ENCODE measurements at regions not wholly inside any gene's neighbourhood (a gene's known extent, or its start where the extent isn't known, plus 50 kb on each side); places are given as distances from the start of the nearest gene placed in this dataset.

DNA sequence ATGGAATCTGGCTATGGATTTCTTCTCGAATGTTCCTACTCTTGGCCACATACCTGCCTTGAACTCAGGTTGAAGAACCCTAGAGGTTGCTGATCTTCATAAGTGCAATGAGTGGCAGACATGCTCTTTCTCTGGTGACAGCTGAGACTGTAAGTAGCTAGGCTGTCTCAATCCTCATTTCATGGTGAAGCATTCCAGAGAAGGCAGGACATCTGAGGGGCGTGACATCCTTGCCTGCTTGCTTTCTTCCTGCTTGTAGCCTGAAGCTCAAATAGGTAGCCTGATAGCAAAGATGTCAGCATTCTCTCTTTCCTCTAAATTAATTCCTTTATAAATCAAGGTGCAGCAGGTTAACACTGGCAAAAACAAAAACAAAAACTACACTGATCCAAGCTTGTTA is 114.6 kb upstream of the MAGI3 start:
- no peak for TF ChIP-seq POLR2A (IDR thresholded peaks at IDR 0.05)
- TF ChIP-seq CTCF (IDR thresholded peaks at IDR 0.05), result no peak

Measured in Peyer's patch (tissue), 4 donors.